Keratinocyte (primary cell): ENCODE measurements at regions not wholly inside any gene's neighbourhood (a gene's known extent, or its start where the extent isn't known, plus 50 kb on each side); places are given as distances from the start of the nearest gene placed in this dataset.

ENCODE experiments used
- CTCF ChIP-seq, 3 experiments: IDR thresholded peaks in 1 of 3; conservative IDR thresholded peaks in 1 of 3; optimal IDR thresholded peaks in 1 of 3; 2 replicates in 2 of 3; 3 replicates in 1 of 3; pipeline versions ENCODE3 to v1.5.1; 2011; ENCODE audit warnings: low read length in 3 of 3, mild to moderate bottlenecking in 3 of 3, moderate library complexity in 2 of 3, control low read depth in 1 of 3, inconsistent platforms in 1 of 3; ENCODE audit not compliant: insufficient read depth in 2 of 3; ENCODE audit errors: extremely low read depth in 1 of 3
- EZH2 ChIP-seq: IDR thresholded peaks from one replicate; pipeline ENCODE4 v1.6.1; 2012; ENCODE audit warnings: inconsistent platforms, mild to moderate bottlenecking, low read length, moderate library complexity

GRCh38 chr16:65457084-65457483 is 335.2 kb upstream of the CDH11 start:
- TF ChIP-seq CTCF (optimal IDR thresholded peaks at IDR 0.05 in 1 of 3, IDR thresholded peaks at IDR 0.05 in 1 of 3, conservative IDR thresholded peaks at IDR 0.05 in 1 of 3; ENCODE audit: extremely low read depth in 1 of 3, insufficient read depth in 2 of 3, low read length in 3 of 3) = no peak
- TF ChIP-seq EZH2 = no peak
